HG03103 (cell line): ENCODE measurements at regions not wholly inside any gene's neighbourhood (a gene's known extent, or its start where the extent isn't known, plus 50 kb on each side); places are given as distances from the start of the nearest gene placed in this dataset.

Experiments used
- ATAC-seq: cut with Tn5 transposase; IDR thresholded peaks from one replicate; pipeline ENCODE4 v1.9.1; 2021; ENCODE audit warnings: low read depth; ENCODE audit not compliant: unreplicated experiment

- ATAC-seq, result no peak
Measured at GRCh38 chr16:65675161-65675560, 553.3 kb upstream of the CDH11 start.

GRCh38 chr16:65672960-65673359 is 551.1 kb upstream of the CDH11 start:
- no peak for ATAC-seq

GRCh38 chr16:65671071-65671470 is 549.2 kb upstream of the CDH11 start:
- no peak for ATAC-seq

GRCh38 chr16:65668064-65668595 is 546.3 kb upstream of the CDH11 start:
- ATAC-seq, result no peak

- no peak for ATAC-seq
Measured at GRCh38 chr16:65667011-65667578, 545.2 kb upstream of the CDH11 start.

- no peak for ATAC-seq
Measured at GRCh38 chr16:65666132-65666941, 544.5 kb upstream of the CDH11 start.

GRCh38 chr16:65665586-65665985 is 543.7 kb upstream of the CDH11 start:
- no peak for ATAC-seq

- no peak for ATAC-seq
Measured at GRCh38 chr16:65663774-65664173, 541.9 kb upstream of the CDH11 start.

GRCh38 chr16:65662256-65662655 is 540.4 kb upstream of the CDH11 start:
- ATAC-seq, result no peak

GRCh38 chr16:65661558-65661957 is 539.7 kb upstream of the CDH11 start:
- no peak for ATAC-seq

GRCh38 chr16:65660390-65660789 is 538.5 kb upstream of the CDH11 start:
- ATAC-seq, result no peak

GRCh38 chr16:65659758-65660157 is 537.9 kb upstream of the CDH11 start:
- no peak for ATAC-seq

GRCh38 chr16:65658787-65659220 is 536.9 kb upstream of the CDH11 start:
- ATAC-seq, result no peak

- ATAC-seq, result no peak
Measured at GRCh38 chr16:65658349-65658748, 536.5 kb upstream of the CDH11 start.

- ATAC-seq, result no peak
Measured at GRCh38 chr16:65657556-65657955, 535.7 kb upstream of the CDH11 start.

- ATAC-seq, result no peak
Measured at GRCh38 chr16:65657071-65657494, 535.2 kb upstream of the CDH11 start.

GRCh38 chr16:65655802-65656201 is 533.9 kb upstream of the CDH11 start:
- ATAC-seq, result no peak

- no peak for ATAC-seq
Measured at GRCh38 chr16:65648101-65648500, 526.2 kb upstream of the CDH11 start.

- no peak for ATAC-seq
Measured at GRCh38 chr16:65644821-65645220, 523.0 kb upstream of the CDH11 start.

GRCh38 chr16:65641762-65642289 is 520.0 kb upstream of the CDH11 start:
- ATAC-seq, result no peak

- no peak for ATAC-seq
Measured at GRCh38 chr16:65641049-65641761, 519.3 kb upstream of the CDH11 start.
